Activated T-cell treated with anti-CD3 and anti-CD28 coated beads for 48 hours (primary cell): ENCODE measurements at regions not wholly inside any gene's neighbourhood (a gene's known extent, or its start where the extent isn't known, plus 50 kb on each side); places are given as distances from the start of the nearest gene placed in this dataset.

ENCODE experiments used
- DNase-seq: peaks from one replicate; pipeline ENCODE4 v3.0.0-alpha.2; 2020; ENCODE audit warnings: low read depth

DNA sequence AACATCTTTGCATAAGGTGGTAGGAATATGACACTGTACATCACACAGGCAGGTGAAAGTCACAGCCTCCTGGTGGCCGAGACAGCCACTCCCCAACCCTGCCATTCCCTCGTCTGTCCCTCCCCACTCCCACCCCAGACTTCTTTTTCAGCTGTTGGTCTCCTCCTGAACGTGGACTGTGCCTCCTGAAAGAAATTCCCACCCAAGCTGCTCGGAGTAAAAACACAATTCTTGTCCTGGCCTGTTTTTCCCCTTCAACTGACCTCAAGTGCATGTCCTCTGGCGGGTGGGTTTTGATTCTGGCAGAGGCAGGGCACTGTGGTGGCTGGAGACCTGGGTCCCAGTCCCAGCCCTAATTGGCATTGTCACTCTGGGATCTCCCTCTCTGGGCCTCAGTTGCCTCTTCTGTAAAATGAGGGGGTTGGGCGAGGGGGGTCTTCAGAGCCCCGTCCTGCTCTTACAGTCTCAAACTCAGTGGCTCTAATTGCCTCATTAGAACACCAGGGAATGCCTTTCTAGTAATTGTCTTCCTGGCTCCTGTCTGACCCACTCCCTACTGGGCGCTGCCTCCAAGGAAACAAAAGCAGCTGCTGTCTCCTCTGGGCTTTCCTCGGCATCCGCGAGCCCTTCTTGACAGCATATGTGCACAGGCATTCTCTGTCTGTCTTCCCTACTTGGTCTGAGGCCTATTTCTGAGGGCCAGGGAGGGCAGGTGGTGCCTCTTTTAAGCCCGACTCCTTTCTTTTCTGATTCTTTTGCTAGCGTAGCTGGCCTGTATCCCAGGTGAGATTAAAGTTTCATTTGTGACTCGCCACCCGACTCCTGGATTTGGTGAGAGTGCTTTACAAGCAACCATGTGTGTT lies 186.6 kb upstream of the RMST start:
- no peak for DNase-seq

- DNase-seq: no peak
These were observed 185.8 kb upstream of the RMST start for GRCh38 chr12:97276661-97277429.

- no peak for DNase-seq
These were observed 179.3 kb upstream of the RMST start for GRCh38 chr12:97283297-97283696.

DNA sequence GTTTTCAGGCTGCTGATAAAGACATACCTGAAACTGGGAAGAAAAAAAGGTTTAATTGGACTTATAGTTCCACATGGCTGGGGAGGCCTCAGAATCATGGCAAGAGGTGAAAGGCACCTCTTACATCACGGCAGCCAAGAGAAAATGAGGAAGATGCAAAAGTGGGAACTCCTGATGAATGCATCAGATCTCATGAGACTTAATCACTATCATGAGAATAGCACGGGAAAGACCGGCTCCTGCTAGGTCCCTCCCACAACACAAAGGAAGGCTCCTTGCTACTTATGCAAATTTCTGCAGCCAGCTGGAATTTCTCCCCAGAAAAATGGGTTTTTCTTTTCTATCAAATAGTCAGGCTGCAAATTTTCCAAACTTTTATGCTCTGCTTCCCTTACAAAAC lies 174.1 kb upstream of the RMST start:
- DNase-seq: no peak

- no peak for DNase-seq
These were observed 170.0 kb upstream of the RMST start for GRCh38 chr12:97292588-97292987.

DNA sequence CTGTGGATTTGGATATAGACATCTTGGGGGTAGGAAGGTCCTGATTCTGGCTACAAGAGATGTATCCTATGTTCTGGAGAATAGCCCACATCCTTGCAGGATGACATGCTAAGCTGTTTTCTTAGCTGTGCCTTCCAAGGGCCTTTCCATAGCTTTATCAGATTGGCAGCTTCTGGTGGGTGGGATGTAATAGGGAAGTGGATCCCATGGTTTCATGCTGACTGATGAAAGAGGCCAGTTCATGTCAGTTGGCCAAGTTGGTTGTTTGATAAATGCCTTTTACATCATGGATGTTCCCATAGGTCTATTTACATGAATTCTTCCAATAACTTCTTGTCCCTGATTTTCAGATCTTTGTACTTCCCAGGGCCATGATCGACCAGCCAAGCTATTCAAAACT lies 169.1 kb upstream of the RMST start:
- no peak for DNase-seq

GRCh38 chr12:97299847-97300246 lies 162.8 kb upstream of the RMST start:
- no peak for DNase-seq

GRCh38 chr12:97300431-97300830 lies 162.2 kb upstream of the RMST start:
- DNase-seq: no peak

DNA sequence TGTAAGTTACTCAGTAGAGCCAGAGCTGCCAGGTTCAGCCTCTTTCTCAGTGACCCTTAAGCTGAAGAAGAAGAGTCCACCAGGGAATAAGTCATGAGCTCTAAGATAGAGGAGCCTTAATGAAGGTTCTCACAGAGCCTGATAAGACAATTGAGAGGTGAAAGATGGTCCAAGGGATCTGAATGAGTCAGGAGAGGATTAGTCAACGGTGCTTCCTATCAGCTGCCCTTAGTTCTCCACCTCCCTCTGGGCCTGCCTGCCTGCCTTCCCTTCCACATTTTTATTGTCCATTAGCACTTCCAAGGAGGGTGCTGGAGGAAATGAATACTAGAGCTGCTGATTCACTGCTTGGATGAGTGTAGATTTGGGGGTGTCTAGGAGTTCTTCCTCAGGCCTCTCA lies 161.7 kb upstream of the RMST start:
- DNase-seq: no peak

- no peak for DNase-seq
These were observed 161.0 kb upstream of the RMST start for GRCh38 chr12:97301576-97301975.

- no peak for DNase-seq
These were observed 157.0 kb upstream of the RMST start for GRCh38 chr12:97305651-97306050.

- DNase-seq: no peak
These were observed 156.5 kb upstream of the RMST start for GRCh38 chr12:97306147-97306546.

- DNase-seq: no peak
These were observed 153.9 kb upstream of the RMST start for GRCh38 chr12:97308576-97309198.

- DNase-seq: no peak
These were observed 152.7 kb upstream of the RMST start for GRCh38 chr12:97309921-97310320.

DNA sequence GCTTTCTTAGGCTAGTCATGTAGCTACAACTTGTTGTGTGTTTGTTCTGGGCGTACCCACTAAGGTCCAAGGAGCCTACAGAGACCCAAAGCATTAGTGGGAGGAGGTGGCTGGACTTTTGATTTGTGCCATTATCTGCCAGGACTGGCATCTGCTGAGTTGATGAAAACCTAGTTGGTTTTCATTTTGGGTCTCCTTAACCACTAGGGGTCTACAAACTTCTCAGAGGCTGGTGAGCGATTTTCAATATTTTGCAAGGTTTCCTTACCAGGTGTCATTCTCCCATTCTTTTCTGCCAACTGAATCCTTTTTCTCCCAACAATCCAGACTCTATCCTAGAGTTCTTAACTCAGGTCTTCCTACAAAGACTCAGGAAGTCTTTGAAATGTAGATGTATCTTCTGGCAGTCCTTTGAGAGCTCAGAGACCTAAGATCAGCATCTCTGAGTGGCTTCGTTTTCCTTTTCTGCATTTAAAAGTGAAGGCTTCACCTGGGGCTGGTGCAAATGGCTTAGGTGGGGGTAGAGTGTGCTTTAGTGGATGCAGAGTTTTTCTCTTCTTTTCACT lies 150.0 kb upstream of the RMST start:
- DNase-seq: no peak

DNA sequence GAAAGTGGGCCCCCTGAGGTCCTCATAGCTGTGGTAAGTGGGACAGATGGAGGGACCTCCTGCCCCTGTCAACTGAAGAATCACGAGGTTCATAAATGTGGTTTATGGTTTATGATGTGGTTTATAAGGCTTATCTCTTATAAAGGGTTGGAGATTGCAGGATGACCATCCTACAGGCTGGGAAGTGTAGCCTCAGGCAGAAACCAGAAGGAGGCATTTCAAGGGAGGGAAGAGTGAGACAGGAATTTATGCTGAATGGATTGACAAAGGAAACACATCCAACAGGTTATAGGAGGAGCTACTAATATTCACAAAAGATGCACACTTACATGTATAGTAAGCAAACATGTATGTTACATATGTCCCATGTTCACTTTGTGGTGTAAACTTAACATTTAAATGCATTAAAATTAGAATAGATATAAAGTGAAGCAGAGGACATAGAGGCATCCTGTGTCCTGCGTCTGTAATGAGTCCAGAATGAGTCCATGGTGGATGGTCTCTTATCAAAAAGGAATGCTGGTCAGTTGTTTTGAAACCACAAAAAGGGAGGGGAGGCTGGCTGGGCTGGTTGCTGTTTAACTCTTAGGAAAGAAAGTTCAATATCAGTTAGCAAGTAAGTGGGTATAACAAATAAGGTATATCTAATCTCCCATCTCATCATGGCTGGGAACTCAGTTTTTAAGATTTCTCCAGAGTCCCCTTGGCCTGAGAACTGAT lies 149.0 kb upstream of the RMST start:
- no peak for DNase-seq

DNA sequence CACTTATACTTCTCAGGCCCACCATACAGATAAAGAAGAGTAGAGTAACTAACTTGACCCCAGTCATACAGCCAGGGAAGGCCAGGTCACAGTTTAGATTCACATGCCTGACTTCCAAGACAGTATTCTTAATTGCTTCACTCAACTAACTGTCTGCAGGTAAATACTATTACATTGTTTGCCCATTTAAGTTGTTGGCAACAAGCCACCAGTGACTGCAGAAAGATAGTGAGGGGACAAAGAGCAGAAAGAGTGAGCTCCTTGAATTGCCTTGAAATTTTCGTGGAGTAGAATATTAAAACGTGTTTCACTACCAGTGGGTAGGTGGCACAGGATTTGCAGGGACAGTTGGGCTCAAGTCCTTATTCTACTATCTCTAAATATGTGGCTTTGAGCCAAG lies 146.3 kb upstream of the RMST start:
- DNase-seq: no peak

DNA sequence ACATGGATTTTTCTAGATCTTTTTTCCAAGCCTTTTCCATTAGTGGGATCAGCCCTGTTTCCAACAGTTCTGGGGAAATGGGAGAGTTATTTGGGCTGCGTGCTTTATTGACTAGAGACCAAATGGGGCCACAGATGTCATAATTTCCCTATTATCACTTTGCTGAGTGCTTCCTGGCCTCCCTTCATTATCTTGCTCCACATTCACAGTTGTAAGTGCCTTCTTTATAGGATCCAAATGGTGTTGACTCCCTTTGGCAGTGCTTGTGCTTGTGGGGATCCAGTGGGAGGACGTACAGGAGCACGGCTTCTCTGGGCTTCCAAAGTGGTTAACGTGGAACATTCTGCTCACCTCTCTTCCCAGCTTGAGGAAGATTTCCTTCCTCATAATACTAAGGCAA lies 141.0 kb upstream of the RMST start:
- no peak for DNase-seq

DNA sequence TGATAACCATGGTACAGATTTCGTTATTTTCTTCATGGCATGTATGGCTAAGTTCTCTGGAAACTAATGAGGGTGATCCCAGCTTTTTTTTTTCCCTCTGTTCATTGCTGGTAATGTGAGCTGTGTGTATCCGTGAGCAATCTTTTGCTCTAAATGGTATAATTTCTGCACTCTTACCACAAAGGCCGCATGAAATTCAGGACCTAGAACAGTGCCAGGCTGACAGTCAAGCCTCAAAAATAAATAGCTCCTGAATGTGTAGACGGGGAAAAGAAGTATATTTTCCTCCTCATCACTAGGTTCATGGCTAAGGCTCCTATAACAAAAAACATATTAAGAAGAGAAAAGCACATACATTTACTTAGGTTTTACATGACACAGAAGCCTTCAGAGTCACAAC lies 140.2 kb upstream of the RMST start:
- DNase-seq: no peak

GRCh38 chr12:97323154-97323553 lies 139.4 kb upstream of the RMST start:
- DNase-seq: no peak

- DNase-seq: no peak
These were observed 138.1 kb upstream of the RMST start for GRCh38 chr12:97324471-97324870.

DNA sequence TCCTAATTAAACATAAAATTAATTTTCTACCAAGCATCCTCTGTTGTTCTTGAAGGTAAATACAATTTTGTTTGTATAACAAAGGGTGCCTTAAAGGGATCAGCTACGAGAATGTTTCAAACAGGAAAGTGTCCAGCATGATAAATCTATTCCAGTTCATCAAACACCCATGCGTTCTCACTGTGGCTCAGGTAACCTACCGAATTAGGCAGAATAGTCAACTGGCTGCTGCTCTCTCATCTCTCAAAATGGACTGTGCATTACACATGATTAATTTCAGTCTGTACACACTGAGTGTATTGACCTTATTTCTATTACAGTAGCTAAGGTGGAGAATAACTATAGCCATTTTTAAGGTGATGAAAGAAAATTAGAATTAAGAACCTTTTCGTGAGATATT lies 127.5 kb upstream of the RMST start:
- no peak for DNase-seq
